Erythroblast (primary cell): ENCODE measurements at regions not wholly inside any gene's neighbourhood (a gene's known extent, or its start where the extent isn't known, plus 50 kb on each side); places are given as distances from the start of the nearest gene placed in this dataset.

Source experiments
- GATA1 ChIP-seq: IDR thresholded peaks from 2 replicates; pipeline ENCODE4 v1.6.1; 2011; ENCODE audit warnings: low read depth, mild to moderate bottlenecking, control low read depth, low read length, moderate library complexity
- POLR2A ChIP-seq: IDR thresholded peaks from 2 replicates; pipeline ENCODE4 v1.6.1; 2011; ENCODE audit warnings: mild to moderate bottlenecking, low read length

DNA sequence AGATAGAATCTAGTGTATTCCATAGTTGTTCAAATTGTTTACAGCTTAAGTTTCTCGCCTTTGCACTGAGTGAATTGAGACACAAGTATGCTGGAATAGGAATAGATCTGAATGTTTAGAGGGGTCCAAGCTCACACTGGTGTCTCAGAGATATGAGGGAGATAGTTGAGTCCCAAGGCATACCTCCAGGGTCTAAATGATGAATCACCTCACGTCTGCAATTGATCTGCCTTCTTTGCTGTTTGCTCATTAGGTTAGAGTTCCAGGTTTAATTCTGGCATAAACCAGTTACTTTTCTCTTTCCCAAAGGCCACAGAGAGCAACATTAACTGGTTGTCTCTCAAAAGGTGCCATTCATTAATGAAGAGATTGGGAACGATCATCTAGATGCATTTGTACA lies 106.3 kb upstream of the MME start:
- TF ChIP-seq POLR2A (no peak), GATA1 (no peak)
